ENCODE measurements at regions not wholly inside any gene's neighbourhood (a gene's known extent, or its start where the extent isn't known, plus 50 kb on each side); places are given as distances from the start of the nearest gene placed in this dataset.
"Not testable (repeated sequence)": the region's sequence is repeated elsewhere in the genome, so short reads cannot be mapped to it uniquely, and the experiment has no call there.

DNA sequence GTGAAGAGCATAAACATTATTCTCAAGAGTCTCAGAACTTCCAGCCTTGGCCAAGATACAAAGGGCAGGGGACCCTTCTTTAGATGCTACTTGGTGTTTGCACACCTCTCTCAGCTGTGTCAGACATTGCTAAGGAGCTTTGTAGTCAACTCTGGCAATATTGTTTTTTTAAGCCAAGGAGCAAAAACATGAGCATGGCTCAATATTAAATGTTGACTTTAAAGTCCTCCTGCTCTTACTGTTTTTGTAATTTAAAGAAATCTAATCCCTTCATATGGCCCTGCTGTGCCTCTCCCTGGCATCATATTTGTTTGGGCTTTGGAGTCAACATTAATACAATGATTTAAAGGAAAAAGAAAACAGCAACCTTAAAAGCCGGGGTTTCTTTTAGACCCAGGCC, 67.9 kb upstream of the TMEM170B start:
- H3K36me3 ChIP-seq (ENCODE audit: control insufficient read depth in 4 of 4, insufficient read depth in 4 of 4, low read length in 4 of 4) = no peaks in the 10 kb centered on the region
- H3K9ac ChIP-seq (ENCODE audit: insufficient read depth in 1 of 2, low read length in 2 of 2) = no peak overlapping the region
- H3K9me3 ChIP-seq (ENCODE audit: control insufficient read depth in 4 of 4, insufficient read depth in 3 of 4, low read length in 3 of 4) = no peaks in the 10 kb centered on the region
- peaks cover 0 to 11% (median 2%) of the 10 kb centered on the region in 5 donors for H3K4me1 ChIP-seq (ENCODE audit: control insufficient read depth in 5 of 5, insufficient read depth in 5 of 5, low read length in 5 of 5)
- no peak for ATAC-seq (ENCODE audit: insufficient read depth, low FRiP score)
- TF ChIP-seq, protein P1, sequence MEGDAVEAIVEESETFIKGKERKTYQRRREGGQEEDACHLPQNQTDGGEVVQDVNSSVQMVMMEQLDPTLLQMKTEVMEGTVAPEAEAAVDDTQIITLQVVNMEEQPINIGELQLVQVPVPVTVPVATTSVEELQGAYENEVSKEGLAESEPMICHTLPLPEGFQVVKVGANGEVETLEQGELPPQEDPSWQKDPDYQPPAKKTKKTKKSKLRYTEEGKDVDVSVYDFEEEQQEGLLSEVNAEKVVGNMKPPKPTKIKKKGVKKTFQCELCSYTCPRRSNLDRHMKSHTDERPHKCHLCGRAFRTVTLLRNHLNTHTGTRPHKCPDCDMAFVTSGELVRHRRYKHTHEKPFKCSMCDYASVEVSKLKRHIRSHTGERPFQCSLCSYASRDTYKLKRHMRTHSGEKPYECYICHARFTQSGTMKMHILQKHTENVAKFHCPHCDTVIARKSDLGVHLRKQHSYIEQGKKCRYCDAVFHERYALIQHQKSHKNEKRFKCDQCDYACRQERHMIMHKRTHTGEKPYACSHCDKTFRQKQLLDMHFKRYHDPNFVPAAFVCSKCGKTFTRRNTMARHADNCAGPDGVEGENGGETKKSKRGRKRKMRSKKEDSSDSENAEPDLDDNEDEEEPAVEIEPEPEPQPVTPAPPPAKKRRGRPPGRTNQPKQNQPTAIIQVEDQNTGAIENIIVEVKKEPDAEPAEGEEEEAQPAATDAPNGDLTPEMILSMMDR (IDR thresholded peaks at IDR 0.05; ENCODE audit: control extremely low read depth, extremely low read depth) = no peak
- no peak for DNase-seq
- 95 to 96% methylated on average over 1 of the region's 1 CpG for WGBS, 2 donors
- H3K27me3 ChIP-seq (ENCODE audit: control insufficient read depth in 3 of 3, insufficient read depth in 3 of 3, low read length in 2 of 3) = no peaks in the 10 kb centered on the region
- H3K27ac ChIP-seq (ENCODE audit: low read depth in 1 of 2, low read length in 1 of 2) = no peak overlapping the region
- H3K4me3 ChIP-seq = no peak overlapping the region

DNA sequence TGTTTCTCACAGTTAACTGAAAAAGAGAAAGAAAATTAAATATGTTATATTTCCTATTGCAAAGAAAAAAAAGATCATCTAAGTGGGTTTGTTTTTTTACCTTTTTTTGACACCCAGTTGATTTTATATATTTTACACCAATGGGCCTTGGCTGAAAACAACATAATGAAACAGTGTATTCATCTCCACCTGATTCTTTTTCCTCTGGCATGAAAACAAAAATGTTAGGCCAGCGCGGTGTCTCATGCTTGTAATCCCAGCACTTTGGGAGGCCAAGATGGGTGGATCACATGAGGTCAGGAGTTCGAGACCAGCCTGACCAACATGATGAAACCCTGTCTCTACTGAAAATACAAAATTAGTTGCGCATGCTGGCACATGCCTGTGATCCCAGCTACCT, 69.3 kb upstream of the TMEM170B start:
- H3K4me1 ChIP-seq (ENCODE audit: control insufficient read depth in 5 of 5, insufficient read depth in 5 of 5, low read length in 5 of 5); H3K4me3 ChIP-seq; H3K9me3 ChIP-seq (ENCODE audit: control insufficient read depth in 4 of 4, insufficient read depth in 3 of 4, low read length in 3 of 4); H3K27ac ChIP-seq (ENCODE audit: low read depth in 1 of 2, low read length in 1 of 2); H3K36me3 ChIP-seq (ENCODE audit: control insufficient read depth in 4 of 4, insufficient read depth in 4 of 4, low read length in 4 of 4); H3K9ac ChIP-seq (ENCODE audit: insufficient read depth in 1 of 2, low read length in 2 of 2); ATAC-seq (ENCODE audit: insufficient read depth, low FRiP score); DNase-seq; H3K27me3 ChIP-seq (ENCODE audit: control insufficient read depth in 3 of 3, insufficient read depth in 3 of 3, low read length in 2 of 3): not testable (repeated sequence)
- WGBS, 2 donors = 63 to 67% methylated on average over 4 of the region's 4 CpGs

DNA sequence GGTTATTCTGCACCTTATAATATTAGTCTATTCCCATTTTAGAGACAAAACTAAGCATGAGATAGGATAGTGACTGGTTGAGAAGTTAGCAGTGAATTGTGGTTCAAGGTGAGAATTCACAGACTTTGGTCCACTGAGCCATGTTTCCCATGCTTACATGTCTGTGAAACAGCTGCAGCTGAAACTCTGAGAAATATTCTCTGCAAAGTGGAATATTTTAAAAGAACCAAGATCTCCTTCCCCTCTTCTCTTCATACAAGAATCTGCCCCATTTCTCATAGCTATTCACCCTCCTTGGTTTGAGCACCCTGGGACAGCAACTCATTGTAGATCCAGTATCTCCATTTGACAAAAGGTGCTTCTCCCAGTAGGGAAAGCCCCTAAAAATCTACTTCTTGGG, 70.2 kb upstream of the TMEM170B start:
- no peak overlapping the region for H3K27ac ChIP-seq (ENCODE audit: low read depth in 1 of 2, low read length in 1 of 2)
- H3K4me3 ChIP-seq = no peak overlapping the region
- H3K36me3 ChIP-seq (ENCODE audit: control insufficient read depth in 4 of 4, insufficient read depth in 4 of 4, low read length in 4 of 4) = no peaks in the 10 kb centered on the region
- H3K4me1 ChIP-seq (ENCODE audit: control insufficient read depth in 5 of 5, insufficient read depth in 5 of 5, low read length in 5 of 5) = peaks cover 0 to 2% (median 0%) of the 10 kb centered on the region in 5 donors
- H3K9me3 ChIP-seq (ENCODE audit: control insufficient read depth in 4 of 4, insufficient read depth in 3 of 4, low read length in 3 of 4) = no peaks in the 10 kb centered on the region
- no peaks in the 10 kb centered on the region for H3K27me3 ChIP-seq (ENCODE audit: control insufficient read depth in 3 of 3, insufficient read depth in 3 of 3, low read length in 2 of 3)
- DNase-seq = no peak
- no peak overlapping the region for H3K9ac ChIP-seq (ENCODE audit: insufficient read depth in 1 of 2, low read length in 2 of 2)
- TF ChIP-seq, protein P1 (IDR thresholded peaks at IDR 0.05; ENCODE audit: control extremely low read depth, extremely low read depth) = no peak
- no peak for ATAC-seq (ENCODE audit: insufficient read depth, low FRiP score)

DNA sequence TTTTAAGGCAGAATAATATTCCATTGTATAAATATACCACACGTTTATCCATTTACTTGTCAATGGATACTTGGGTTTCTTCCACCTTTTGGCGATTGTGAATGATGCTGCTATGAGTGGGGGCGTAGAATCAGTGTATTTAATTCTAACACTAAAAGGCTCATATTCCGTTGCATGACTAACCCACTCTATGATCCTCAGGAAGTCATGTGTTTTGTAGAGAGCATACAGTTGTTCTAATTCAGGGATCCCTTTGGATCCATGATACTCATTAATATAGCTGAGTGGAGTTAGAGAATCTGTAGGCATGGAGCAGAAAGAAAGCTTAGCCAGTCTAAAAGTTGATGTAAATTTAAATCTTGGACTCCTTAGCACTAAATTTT, 74.2 kb upstream of the TMEM170B start:
- DNase-seq (no peak), ATAC-seq (ENCODE audit: insufficient read depth, low FRiP score) (no peak)
- WGBS, 2 donors = 69 to 86% methylated on average over 4 of the region's 4 CpGs
- Histone ChIP-seq H3K27me3 (ENCODE audit: control insufficient read depth in 3 of 3, insufficient read depth in 3 of 3, low read length in 2 of 3) (no peaks in the 10 kb centered on the region), H3K4me3 (no peak overlapping the region), H3K9ac (ENCODE audit: insufficient read depth in 1 of 2, low read length in 2 of 2) (no peak overlapping the region), H3K4me1 (ENCODE audit: control insufficient read depth in 5 of 5, insufficient read depth in 5 of 5, low read length in 5 of 5) (peaks cover 0 to 2% (median 0%) of the 10 kb centered on the region in 5 donors), H3K9me3 (ENCODE audit: control insufficient read depth in 4 of 4, insufficient read depth in 3 of 4, low read length in 3 of 4) (no peaks in the 10 kb centered on the region), H3K36me3 (ENCODE audit: control insufficient read depth in 4 of 4, insufficient read depth in 4 of 4, low read length in 4 of 4) (no peaks in the 10 kb centered on the region), H3K27ac (ENCODE audit: low read depth in 1 of 2, low read length in 1 of 2) (no peak overlapping the region)
- TF ChIP-seq, protein P1 (IDR thresholded peaks at IDR 0.05; ENCODE audit: control extremely low read depth, extremely low read depth) = no peak
